ENCODE measurements at regions not wholly inside any gene's neighbourhood (a gene's known extent, or its start where the extent isn't known, plus 50 kb on each side); places are given as distances from the start of the nearest gene placed in this dataset.

GRCh38 chr6:81396916-81397315 lies 355.6 kb downstream of the TENT5A start:
- no peak for TF ChIP-seq CTCF (conservative IDR thresholded peaks at IDR 0.05; ENCODE audit: low read length)
- no peak for TF ChIP-seq EZH2phosphoT487 (IDR thresholded peaks at IDR 0.05; ENCODE audit: borderline replicate concordance, low read depth, low read length)
